Caco-2 (cell line): ENCODE measurements at regions not wholly inside any gene's neighbourhood (a gene's known extent, or its start where the extent isn't known, plus 50 kb on each side); places are given as distances from the start of the nearest gene placed in this dataset.

ENCODE experiments used
- BruUV-seq: library from RNA; stranded (reverse); fragments of 400-500 nt; replicated peaks from 2 replicates; lab custom pipeline; 2021; lab: Mats Ljungman, UMichigan
- CTCF ChIA-PET: fragments of 300-600 bp; sonication (Branson Sonifier 250); formaldehyde crosslinking; loops from one replicate; lab custom pipeline; 2022; ENCODE audit warnings: antibody characterized with exemption; lab: Charles Lee
- POLR2A ChIA-PET: fragments of 300-600 bp; sonication (Branson Sonifier 250); formaldehyde crosslinking; loops from one replicate; lab custom pipeline; 2022; ENCODE audit warnings: antibody characterized with exemption; lab: Charles Lee
- DNase-seq, 2 experiments: peaks; one replicate each; pipeline versions ENCODE4 v3.0.0 to v3.0.0-alpha.2; 2020 to 2022
- H3K27me3 ChIP-seq: replicated peaks from 2 replicates; pipeline ENCODE4 v1.6.0; 2011; ENCODE audit warnings: low read length; ENCODE audit not compliant: control insufficient read depth, insufficient read depth
- H3K36me3 ChIP-seq: 2 replicates; pipeline ENCODE4 v1.5.1; 2011; ENCODE audit warnings: low read length; ENCODE audit not compliant: control insufficient read depth, insufficient read depth
- H3K4me1 ChIP-seq: fragments of 250-450 bp; sonication (Bioruptor Pico); 2 replicates; pipeline ENCODE4 v1.5.1; 2020; ENCODE audit warnings: mild to moderate bottlenecking
- H3K4me3 ChIP-seq: 2 replicates; pipeline ENCODE4 v1.5.1; 2011; ENCODE audit warnings: low read depth, mild to moderate bottlenecking, control low read depth, low read length
- H3K9me3 ChIP-seq: fragments of 250-450 bp; sonication (Bioruptor Pico); 2 replicates; pipeline ENCODE4 v1.5.1; 2020; ENCODE audit warnings: mild to moderate bottlenecking, moderate library complexity
- H3K27ac Mint-ChIP-seq: one replicate; pipeline ENCODE4 v1.8.0; 2022; ENCODE audit warnings: mixed read lengths; ENCODE audit not compliant: unreplicated experiment
- H3K27me3 Mint-ChIP-seq: one replicate; pipeline ENCODE4 v1.8.0; 2022; ENCODE audit warnings: mixed read lengths; ENCODE audit not compliant: insufficient read depth, unreplicated experiment
- H3K36me3 Mint-ChIP-seq: one replicate; pipeline ENCODE4 v1.8.0; 2022; ENCODE audit warnings: mild to moderate bottlenecking, mixed read lengths; ENCODE audit not compliant: insufficient read depth, unreplicated experiment
- H3K4me1 Mint-ChIP-seq: one replicate; pipeline ENCODE4 v1.8.0; 2022; ENCODE audit warnings: low read depth, mixed read lengths; ENCODE audit not compliant: unreplicated experiment
- H3K4me3 Mint-ChIP-seq: one replicate; pipeline ENCODE4 v1.8.0; 2022; ENCODE audit warnings: mild to moderate bottlenecking, moderate library complexity, mixed read lengths; ENCODE audit not compliant: unreplicated experiment
- H3K9me3 Mint-ChIP-seq: one replicate; pipeline ENCODE4 v1.8.0; 2022; ENCODE audit warnings: mixed read lengths; ENCODE audit not compliant: unreplicated experiment
- intact Hi-C: fragments of 100-400 bp; cut with micrococcal nuclease; formaldehyde crosslinking; loops from one replicate; pipeline ENCODE4 v1.10.0; 2022; ENCODE audit not compliant: unreplicated experiment
- TF ChIP-seq, protein P1 (sequence below), 2 experiments: fragments of 200-600 bp in 1 of 2; IDR thresholded peaks; 1 replicate in 1 of 2; 2 replicates in 1 of 2; pipeline versions ENCODE4 v1.5.1 to v1.8.0; 2011 to 2022; ENCODE audit warnings: antibody characterized with exemption in 1 of 2, control low read depth in 1 of 2, inconsistent platforms in 1 of 2, low read depth in 1 of 2, low read length in 1 of 2, mild to moderate bottlenecking in 1 of 2, moderate library complexity in 1 of 2; ENCODE audit not compliant: insufficient read depth in 1 of 2, severe bottlenecking in 1 of 2, unreplicated experiment in 1 of 2

DNA sequence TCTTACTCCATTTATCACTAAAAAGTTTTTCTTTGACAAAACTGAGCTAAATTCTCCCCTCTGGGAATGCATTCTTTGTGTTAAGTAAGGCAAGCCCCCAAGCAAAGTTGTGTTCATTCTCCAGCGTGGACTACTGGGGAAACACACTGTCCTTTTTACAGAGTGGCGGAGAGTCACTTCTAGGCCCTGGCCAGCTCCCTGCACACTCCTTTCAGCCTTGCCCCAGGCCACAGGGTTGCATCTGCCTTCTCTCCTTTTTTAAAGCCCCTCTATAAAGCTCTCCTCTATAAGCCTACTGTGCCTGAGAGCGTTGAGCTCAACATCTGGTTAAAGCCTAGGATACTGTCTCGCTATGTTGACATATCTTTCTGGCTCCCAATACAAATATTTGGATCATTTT lies 803.4 kb downstream of the PCDH17 start:
- H3K4me3 Mint-ChIP-seq = no peak overlapping the region
- H3K4me1 ChIP-seq = no peaks in the 10 kb centered on the region
- H3K4me3 ChIP-seq = no peak overlapping the region
- H3K36me3 Mint-ChIP-seq = no peaks in the 10 kb centered on the region
- no peaks in the 10 kb centered on the region for H3K4me1 Mint-ChIP-seq
- H3K9me3 ChIP-seq = peaks cover 10% of the 10 kb centered on the region
- no peaks in the 10 kb centered on the region for H3K36me3 ChIP-seq
- H3K27me3 Mint-ChIP-seq = no peaks in the 10 kb centered on the region
- TF ChIP-seq, protein P1, sequence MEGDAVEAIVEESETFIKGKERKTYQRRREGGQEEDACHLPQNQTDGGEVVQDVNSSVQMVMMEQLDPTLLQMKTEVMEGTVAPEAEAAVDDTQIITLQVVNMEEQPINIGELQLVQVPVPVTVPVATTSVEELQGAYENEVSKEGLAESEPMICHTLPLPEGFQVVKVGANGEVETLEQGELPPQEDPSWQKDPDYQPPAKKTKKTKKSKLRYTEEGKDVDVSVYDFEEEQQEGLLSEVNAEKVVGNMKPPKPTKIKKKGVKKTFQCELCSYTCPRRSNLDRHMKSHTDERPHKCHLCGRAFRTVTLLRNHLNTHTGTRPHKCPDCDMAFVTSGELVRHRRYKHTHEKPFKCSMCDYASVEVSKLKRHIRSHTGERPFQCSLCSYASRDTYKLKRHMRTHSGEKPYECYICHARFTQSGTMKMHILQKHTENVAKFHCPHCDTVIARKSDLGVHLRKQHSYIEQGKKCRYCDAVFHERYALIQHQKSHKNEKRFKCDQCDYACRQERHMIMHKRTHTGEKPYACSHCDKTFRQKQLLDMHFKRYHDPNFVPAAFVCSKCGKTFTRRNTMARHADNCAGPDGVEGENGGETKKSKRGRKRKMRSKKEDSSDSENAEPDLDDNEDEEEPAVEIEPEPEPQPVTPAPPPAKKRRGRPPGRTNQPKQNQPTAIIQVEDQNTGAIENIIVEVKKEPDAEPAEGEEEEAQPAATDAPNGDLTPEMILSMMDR (IDR thresholded peaks at IDR 0.05; ENCODE audit: insufficient read depth in 1 of 2, low read depth in 1 of 2, low read length in 1 of 2, severe bottlenecking in 1 of 2, unreplicated experiment in 1 of 2) = no peak
- H3K27ac Mint-ChIP-seq = no peak overlapping the region
- intact Hi-C loops = no loop called here
- BruUV-seq = no TSS peak
- H3K27me3 ChIP-seq = no peaks in the 10 kb centered on the region
- H3K9me3 Mint-ChIP-seq = peaks cover 15% of the 10 kb centered on the region
- no peak for DNase-seq
- ChIA-PET POLR2A (no interaction called here), CTCF (no interaction called here)

DNA sequence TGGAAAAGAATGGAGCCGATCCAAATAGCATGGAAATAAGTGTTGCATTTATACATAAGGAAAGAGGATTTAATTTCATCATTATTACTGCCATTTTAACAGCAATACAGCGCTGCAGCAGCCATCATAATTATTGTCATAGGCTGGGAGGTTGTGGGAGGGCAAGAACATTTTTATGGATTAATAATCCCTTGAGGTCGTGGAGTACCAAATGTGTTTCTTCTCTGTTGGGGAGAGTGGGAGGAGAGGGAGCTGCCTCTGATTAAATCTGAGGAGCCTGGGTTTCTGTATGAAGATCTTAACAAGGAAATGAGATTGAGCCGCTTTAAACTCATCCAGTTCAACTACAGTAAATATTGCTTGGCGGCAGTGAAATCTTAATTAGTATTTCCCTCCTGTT lies 805.9 kb downstream of the PCDH17 start:
- Histone ChIP-seq H3K4me1 (no peaks in the 10 kb centered on the region), H3K9me3 (no peaks in the 10 kb centered on the region), H3K27me3 (no peaks in the 10 kb centered on the region), H3K36me3 (no peaks in the 10 kb centered on the region), H3K4me3 (no peak overlapping the region)
- H3K9me3 Mint-ChIP-seq = peaks cover 10% of the 10 kb centered on the region
- POLR2A ChIA-PET = no interaction called here
- H3K4me1 Mint-ChIP-seq = peaks cover 5% of the 10 kb centered on the region
- intact Hi-C loops = no loop called here
- H3K27me3 Mint-ChIP-seq = no peaks in the 10 kb centered on the region
- TF ChIP-seq, protein P1 (IDR thresholded peaks at IDR 0.05; ENCODE audit: insufficient read depth in 1 of 2, low read depth in 1 of 2, low read length in 1 of 2, severe bottlenecking in 1 of 2, unreplicated experiment in 1 of 2) = no peak
- CTCF ChIA-PET = no interaction called here
- no peak overlapping the region for H3K27ac Mint-ChIP-seq
- H3K36me3 Mint-ChIP-seq = no peaks in the 10 kb centered on the region
- DNase-seq = no peak
- no TSS peak for BruUV-seq
- H3K4me3 Mint-ChIP-seq = no peak overlapping the region

DNA sequence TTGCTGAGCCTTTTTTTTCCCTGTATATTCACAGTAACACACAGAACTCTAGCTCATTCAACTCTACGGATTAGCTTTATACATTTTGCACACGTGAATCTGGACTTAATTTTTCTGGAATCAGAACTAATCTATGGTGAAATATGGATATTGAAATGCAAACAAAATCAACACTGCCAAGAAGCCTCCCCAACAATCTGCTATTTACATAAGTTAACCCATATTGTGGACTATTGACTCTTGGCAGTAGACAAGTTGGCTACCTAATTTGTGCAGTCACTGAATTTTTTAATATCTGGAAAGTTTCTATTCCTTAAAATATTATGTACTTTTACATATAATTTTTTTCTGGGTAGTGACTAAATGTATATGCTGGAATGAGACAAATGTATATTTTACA lies 815.4 kb downstream of the PCDH17 start:
- CTCF ChIA-PET = no interaction called here
- H3K27me3 Mint-ChIP-seq = no peaks in the 10 kb centered on the region
- H3K27ac Mint-ChIP-seq = no peak overlapping the region
- no peak overlapping the region for H3K4me3 Mint-ChIP-seq
- peaks cover 11% of the 10 kb centered on the region for H3K4me1 ChIP-seq
- no peaks in the 10 kb centered on the region for H3K36me3 ChIP-seq
- intact Hi-C loops = no loop called here
- POLR2A ChIA-PET = no interaction called here
- H3K27me3 ChIP-seq = no peaks in the 10 kb centered on the region
- DNase-seq = no peak
- 0 out of 2 replicates have a peak, but pooled peaks cover 4% of the 10 kb centered on the region for H3K9me3 ChIP-seq
- BruUV-seq = no TSS peak
- H3K9me3 Mint-ChIP-seq = peaks cover 10% of the 10 kb centered on the region
- H3K4me1 Mint-ChIP-seq = peaks cover 7% of the 10 kb centered on the region
- H3K4me3 ChIP-seq = no peak overlapping the region
- no peaks in the 10 kb centered on the region for H3K36me3 Mint-ChIP-seq
- TF ChIP-seq, protein P1 (IDR thresholded peaks at IDR 0.05; ENCODE audit: insufficient read depth in 1 of 2, low read depth in 1 of 2, low read length in 1 of 2, severe bottlenecking in 1 of 2, unreplicated experiment in 1 of 2) = no peak
